ENCODE measurements at regions not wholly inside any gene's neighbourhood (a gene's known extent, or its start where the extent isn't known, plus 50 kb on each side); places are given as distances from the start of the nearest gene placed in this dataset.

DNA sequence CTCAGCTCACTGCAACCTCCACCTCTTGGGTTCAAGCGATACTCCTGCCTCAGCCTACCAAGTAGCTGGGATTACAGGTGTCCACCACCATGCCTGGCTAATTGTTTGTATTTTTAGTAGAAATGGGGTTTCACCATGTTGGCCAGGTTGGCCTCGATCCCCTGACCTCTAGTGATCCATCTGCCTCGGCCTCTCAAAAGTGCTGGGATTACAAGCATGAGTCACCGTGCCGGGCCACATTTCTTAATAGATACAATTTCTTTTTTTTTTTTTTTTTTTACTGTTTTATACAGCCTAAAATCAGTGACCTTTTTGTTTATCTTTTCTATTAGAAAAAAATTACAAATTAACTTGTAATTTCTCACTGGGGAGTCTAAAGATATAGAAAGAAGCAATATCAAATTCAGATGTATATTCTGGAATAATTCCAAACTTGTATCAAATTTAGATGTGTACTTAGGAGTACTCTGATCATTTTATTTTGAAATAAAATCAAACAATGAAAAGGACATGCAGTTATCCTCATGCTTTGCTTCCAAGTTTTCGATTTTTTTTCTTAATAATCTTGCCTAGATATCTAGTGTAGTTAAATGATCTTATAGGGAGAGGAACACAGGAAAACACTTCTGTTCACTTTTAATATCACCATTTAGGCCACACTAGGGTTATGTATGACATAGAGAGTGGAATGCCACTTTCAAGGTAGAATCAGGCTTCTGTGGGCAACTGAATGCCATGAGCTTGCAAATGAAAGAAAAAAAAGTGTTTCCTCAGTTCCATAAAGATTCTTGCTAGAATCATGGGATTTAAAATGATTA is 1089.3 kb downstream of the SUCLG1 start:
- Histone ChIP-seq H3K27ac (ENCODE audit: low read depth in 1 of 2, low read length in 1 of 2) (no peak overlapping the region), H3K9me3 (ENCODE audit: control insufficient read depth in 4 of 4, insufficient read depth in 3 of 4, low read length in 3 of 4) (no peaks in the 10 kb centered on the region), H3K27me3 (ENCODE audit: control insufficient read depth in 3 of 3, insufficient read depth in 3 of 3, low read length in 2 of 3) (no peaks in the 10 kb centered on the region), H3K9ac (ENCODE audit: insufficient read depth in 1 of 2, low read length in 2 of 2) (no peak overlapping the region), H3K36me3 (ENCODE audit: control insufficient read depth in 4 of 4, insufficient read depth in 4 of 4, low read length in 4 of 4) (no peaks in the 10 kb centered on the region), H3K4me3 (no peak overlapping the region), H3K4me1 (ENCODE audit: control insufficient read depth in 5 of 5, insufficient read depth in 5 of 5, low read length in 5 of 5) (no peaks in the 10 kb centered on the region)
- TF ChIP-seq, protein P1, sequence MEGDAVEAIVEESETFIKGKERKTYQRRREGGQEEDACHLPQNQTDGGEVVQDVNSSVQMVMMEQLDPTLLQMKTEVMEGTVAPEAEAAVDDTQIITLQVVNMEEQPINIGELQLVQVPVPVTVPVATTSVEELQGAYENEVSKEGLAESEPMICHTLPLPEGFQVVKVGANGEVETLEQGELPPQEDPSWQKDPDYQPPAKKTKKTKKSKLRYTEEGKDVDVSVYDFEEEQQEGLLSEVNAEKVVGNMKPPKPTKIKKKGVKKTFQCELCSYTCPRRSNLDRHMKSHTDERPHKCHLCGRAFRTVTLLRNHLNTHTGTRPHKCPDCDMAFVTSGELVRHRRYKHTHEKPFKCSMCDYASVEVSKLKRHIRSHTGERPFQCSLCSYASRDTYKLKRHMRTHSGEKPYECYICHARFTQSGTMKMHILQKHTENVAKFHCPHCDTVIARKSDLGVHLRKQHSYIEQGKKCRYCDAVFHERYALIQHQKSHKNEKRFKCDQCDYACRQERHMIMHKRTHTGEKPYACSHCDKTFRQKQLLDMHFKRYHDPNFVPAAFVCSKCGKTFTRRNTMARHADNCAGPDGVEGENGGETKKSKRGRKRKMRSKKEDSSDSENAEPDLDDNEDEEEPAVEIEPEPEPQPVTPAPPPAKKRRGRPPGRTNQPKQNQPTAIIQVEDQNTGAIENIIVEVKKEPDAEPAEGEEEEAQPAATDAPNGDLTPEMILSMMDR (IDR thresholded peaks at IDR 0.05; ENCODE audit: control extremely low read depth, extremely low read depth): no peak
- DNase-seq: no peak
- 92 to 93% methylated on average over 6 of the region's 6 CpGs for WGBS, 2 donors
- ATAC-seq (ENCODE audit: insufficient read depth, low FRiP score): no peak

DNA sequence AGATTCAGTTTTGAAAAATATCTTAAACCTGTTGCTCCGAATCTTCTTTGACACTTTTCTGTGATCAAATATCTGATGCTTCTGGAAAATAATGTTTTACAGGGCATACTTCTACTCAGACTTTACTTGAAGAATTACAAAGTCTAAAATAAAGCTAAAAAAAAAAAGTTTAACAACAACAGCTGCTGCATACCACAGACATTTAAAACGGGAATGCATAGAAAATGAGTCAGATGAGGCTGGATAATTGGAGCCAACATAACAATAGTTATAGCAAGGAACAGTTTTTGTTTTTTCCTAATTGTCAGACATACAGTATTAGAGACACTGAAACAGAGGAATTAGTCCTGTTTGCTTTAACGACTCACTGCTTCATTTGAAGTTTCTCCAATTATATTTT is 1090.2 kb downstream of the SUCLG1 start:
- Histone ChIP-seq H3K9ac (ENCODE audit: insufficient read depth in 1 of 2, low read length in 2 of 2) (no peak overlapping the region), H3K4me1 (ENCODE audit: control insufficient read depth in 5 of 5, insufficient read depth in 5 of 5, low read length in 5 of 5) (no peaks in the 10 kb centered on the region), H3K27ac (ENCODE audit: low read depth in 1 of 2, low read length in 1 of 2) (no peak overlapping the region), H3K4me3 (no peak overlapping the region), H3K27me3 (ENCODE audit: control insufficient read depth in 3 of 3, insufficient read depth in 3 of 3, low read length in 2 of 3) (no peaks in the 10 kb centered on the region), H3K36me3 (ENCODE audit: control insufficient read depth in 4 of 4, insufficient read depth in 4 of 4, low read length in 4 of 4) (no peaks in the 10 kb centered on the region), H3K9me3 (ENCODE audit: control insufficient read depth in 4 of 4, insufficient read depth in 3 of 4, low read length in 3 of 4) (no peaks in the 10 kb centered on the region)
- DNase-seq (peak in 1 of 3 donors; percentile 4), ATAC-seq (ENCODE audit: insufficient read depth, low FRiP score) (no peak)
- TF ChIP-seq, protein P1 (IDR thresholded peaks at IDR 0.05; ENCODE audit: control extremely low read depth, extremely low read depth): no peak
- WGBS, 2 donors: 78 to 88% methylated on average over 3 of the region's 3 CpGs

DNA sequence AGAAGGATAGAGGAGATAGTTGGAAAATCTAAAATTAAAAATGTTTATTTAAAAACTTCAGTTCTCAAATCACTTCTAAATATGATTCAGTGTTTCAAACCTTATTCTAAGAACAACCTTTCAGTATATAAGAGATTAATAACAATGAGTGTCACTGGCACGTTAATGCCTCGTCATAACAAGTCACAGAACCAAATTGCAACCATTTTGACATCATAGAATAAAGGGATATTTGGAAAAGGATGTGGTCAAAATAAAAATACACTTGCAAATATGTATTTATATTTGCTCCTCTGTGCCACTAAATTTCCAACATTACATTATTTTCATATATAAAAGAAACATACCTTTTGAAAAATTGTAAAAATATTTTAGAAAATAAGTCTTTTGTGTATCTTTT is 1090.6 kb downstream of the SUCLG1 start:
- Histone ChIP-seq H3K36me3 (ENCODE audit: control insufficient read depth in 4 of 4, insufficient read depth in 4 of 4, low read length in 4 of 4) (no peaks in the 10 kb centered on the region), H3K4me3 (no peak overlapping the region), H3K9me3 (ENCODE audit: control insufficient read depth in 4 of 4, insufficient read depth in 3 of 4, low read length in 3 of 4) (no peaks in the 10 kb centered on the region), H3K27ac (ENCODE audit: low read depth in 1 of 2, low read length in 1 of 2) (no peak overlapping the region), H3K4me1 (ENCODE audit: control insufficient read depth in 5 of 5, insufficient read depth in 5 of 5, low read length in 5 of 5) (no peaks in the 10 kb centered on the region), H3K9ac (ENCODE audit: insufficient read depth in 1 of 2, low read length in 2 of 2) (no peak overlapping the region), H3K27me3 (ENCODE audit: control insufficient read depth in 3 of 3, insufficient read depth in 3 of 3, low read length in 2 of 3) (no peaks in the 10 kb centered on the region)
- DNase-seq: no peak
- TF ChIP-seq, protein P1 (IDR thresholded peaks at IDR 0.05; ENCODE audit: control extremely low read depth, extremely low read depth): no peak
- ATAC-seq (ENCODE audit: insufficient read depth, low FRiP score): no peak
- 79 to 81% methylated on average over 2 of the region's 2 CpGs for WGBS, 2 donors

DNA sequence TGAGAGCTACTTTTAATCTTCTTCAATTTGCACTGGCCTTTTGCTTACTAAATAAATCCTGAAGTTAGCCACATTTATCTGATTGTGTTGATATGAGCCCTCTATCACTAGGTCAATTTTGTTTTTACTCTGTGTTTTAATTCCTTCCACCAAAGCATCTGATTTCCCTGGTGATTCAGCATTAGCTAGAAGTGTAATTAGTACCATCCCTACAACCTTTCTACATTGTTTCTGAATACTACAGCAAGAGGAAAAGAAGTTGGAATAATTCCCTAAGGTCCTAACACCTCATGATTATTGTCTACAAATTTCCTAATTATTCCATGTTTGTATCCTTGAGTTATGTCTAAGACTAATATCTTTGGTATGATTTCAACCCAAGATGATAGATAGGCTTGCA is 1093.6 kb downstream of the SUCLG1 start:
- no peaks in the 10 kb centered on the region for H3K36me3 ChIP-seq (ENCODE audit: control insufficient read depth in 4 of 4, insufficient read depth in 4 of 4, low read length in 4 of 4)
- H3K27ac ChIP-seq (ENCODE audit: low read depth in 1 of 2, low read length in 1 of 2): no peak overlapping the region
- no peak overlapping the region for H3K4me3 ChIP-seq
- no peaks in the 10 kb centered on the region for H3K4me1 ChIP-seq (ENCODE audit: control insufficient read depth in 5 of 5, insufficient read depth in 5 of 5, low read length in 5 of 5)
- ATAC-seq (ENCODE audit: insufficient read depth, low FRiP score) (no peak), DNase-seq (no peak)
- TF ChIP-seq, protein P1 (IDR thresholded peaks at IDR 0.05; ENCODE audit: control extremely low read depth, extremely low read depth): no peak
- H3K27me3 ChIP-seq (ENCODE audit: control insufficient read depth in 3 of 3, insufficient read depth in 3 of 3, low read length in 2 of 3): no peaks in the 10 kb centered on the region
- no peak overlapping the region for H3K9ac ChIP-seq (ENCODE audit: insufficient read depth in 1 of 2, low read length in 2 of 2)
- H3K9me3 ChIP-seq (ENCODE audit: control insufficient read depth in 4 of 4, insufficient read depth in 3 of 4, low read length in 3 of 4): no peaks in the 10 kb centered on the region
